Mammary epithelial cell (primary cell): ENCODE measurements at regions not wholly inside any gene's neighbourhood (a gene's known extent, or its start where the extent isn't known, plus 50 kb on each side); places are given as distances from the start of the nearest gene placed in this dataset.

ENCODE experiments used
- EZH2 ChIP-seq: IDR thresholded peaks from 2 replicates; pipeline ENCODE4 v1.6.1; 2012; ENCODE audit warnings: low read length, inconsistent platforms, borderline replicate concordance
- TF ChIP-seq, protein P1 (sequence below), 2 donors: IDR thresholded peaks in 1 of 2; conservative IDR thresholded peaks in 1 of 2; 2 replicates each; pipeline ENCODE4 v1.5.1; 2011 to 2012; ENCODE audit warnings: inconsistent platforms in 2 of 2, low read length in 2 of 2, mild to moderate bottlenecking in 2 of 2, control low read depth in 1 of 2, low read depth in 1 of 2; ENCODE audit not compliant: insufficient read depth in 1 of 2; ENCODE audit errors: extremely low read depth in 1 of 2

GRCh38 chr3:31263897-31264296 is 268.8 kb upstream of the STT3B start:
- TF ChIP-seq, protein P1, sequence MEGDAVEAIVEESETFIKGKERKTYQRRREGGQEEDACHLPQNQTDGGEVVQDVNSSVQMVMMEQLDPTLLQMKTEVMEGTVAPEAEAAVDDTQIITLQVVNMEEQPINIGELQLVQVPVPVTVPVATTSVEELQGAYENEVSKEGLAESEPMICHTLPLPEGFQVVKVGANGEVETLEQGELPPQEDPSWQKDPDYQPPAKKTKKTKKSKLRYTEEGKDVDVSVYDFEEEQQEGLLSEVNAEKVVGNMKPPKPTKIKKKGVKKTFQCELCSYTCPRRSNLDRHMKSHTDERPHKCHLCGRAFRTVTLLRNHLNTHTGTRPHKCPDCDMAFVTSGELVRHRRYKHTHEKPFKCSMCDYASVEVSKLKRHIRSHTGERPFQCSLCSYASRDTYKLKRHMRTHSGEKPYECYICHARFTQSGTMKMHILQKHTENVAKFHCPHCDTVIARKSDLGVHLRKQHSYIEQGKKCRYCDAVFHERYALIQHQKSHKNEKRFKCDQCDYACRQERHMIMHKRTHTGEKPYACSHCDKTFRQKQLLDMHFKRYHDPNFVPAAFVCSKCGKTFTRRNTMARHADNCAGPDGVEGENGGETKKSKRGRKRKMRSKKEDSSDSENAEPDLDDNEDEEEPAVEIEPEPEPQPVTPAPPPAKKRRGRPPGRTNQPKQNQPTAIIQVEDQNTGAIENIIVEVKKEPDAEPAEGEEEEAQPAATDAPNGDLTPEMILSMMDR (conservative IDR thresholded peaks at IDR 0.05 in 1 of 2, IDR thresholded peaks at IDR 0.05 in 1 of 2; ENCODE audit: extremely low read depth in 1 of 2, insufficient read depth in 1 of 2, low read depth in 1 of 2, low read length in 2 of 2), result no peak
- no peak for TF ChIP-seq EZH2
